Liver (tissue), 3 donors: ENCODE measurements at regions not wholly inside any gene's neighbourhood (a gene's known extent, or its start where the extent isn't known, plus 50 kb on each side); places are given as distances from the start of the nearest gene placed in this dataset.

ENCODE experiments used
- CTCF ChIP-seq: fragments of 150-350 bp; IDR thresholded peaks from 2 replicates; pipeline ENCODE4 v1.5.1; 2017; ENCODE audit warnings: improper control_type of control experiment, low read depth, low read length; ENCODE audit not compliant: missing input control
- EGR1 ChIP-seq, 2 donors: IDR thresholded peaks; 2 replicates each; pipeline ENCODE4 v1.6.1; 2016 to 2018; ENCODE audit warnings: antibody characterized with exemption in 2 of 2, low read depth in 2 of 2
- FOXA1 ChIP-seq: IDR thresholded peaks from 2 replicates; pipeline ENCODE4 v1.6.1; 2016; ENCODE audit warnings: antibody characterized with exemption
- JUND ChIP-seq, 2 donors: IDR thresholded peaks; 2 replicates each; pipeline ENCODE4 v1.6.1; 2016; ENCODE audit warnings: antibody characterized with exemption in 2 of 2
- NR2F2 ChIP-seq: IDR thresholded peaks from 2 replicates; pipeline ENCODE4 v1.6.1; 2016; ENCODE audit warnings: antibody characterized with exemption
- RXRA ChIP-seq, 2 donors: IDR thresholded peaks; 2 replicates each; pipeline ENCODE4 v1.6.1; 2017 to 2018; ENCODE audit warnings: antibody characterized with exemption in 2 of 2, mild to moderate bottlenecking in 1 of 2
- SP1 ChIP-seq: IDR thresholded peaks from 2 replicates; pipeline ENCODE4 v1.6.1; 2018; ENCODE audit warnings: antibody characterized with exemption, mild to moderate bottlenecking
- TAF1 ChIP-seq: conservative IDR thresholded peaks from 2 replicates; pipeline ENCODE4 v1.6.1; 2016; ENCODE audit warnings: antibody characterized with exemption, mild to moderate bottlenecking
- YY1 ChIP-seq: IDR thresholded peaks from 2 replicates; pipeline ENCODE4 v1.6.1; 2016; ENCODE audit warnings: antibody characterized with exemption, mild to moderate bottlenecking
- TF ChIP-seq, protein P1 (sequence below): IDR thresholded peaks from 2 replicates; pipeline ENCODE4 v1.6.1; 2016; ENCODE audit warnings: antibody characterized with exemption
- TF ChIP-seq, protein P2 (sequence below): IDR thresholded peaks from 2 replicates; pipeline ENCODE4 v1.6.1; 2016; ENCODE audit warnings: antibody characterized with exemption, mild to moderate bottlenecking
- TF ChIP-seq, protein P3 (sequence below): IDR thresholded peaks from 2 replicates; pipeline ENCODE4 v1.6.1; 2016; ENCODE audit warnings: antibody characterized with exemption
- donor health status: healthy.
- donor health status: healthy.

- TF ChIP-seq FOXA1: no peak
- TF ChIP-seq CTCF: peak; percentile 77
- TF ChIP-seq EGR1 (IDR thresholded peaks at IDR 0.05; ENCODE audit: low read depth in 2 of 2): no peak
- TF ChIP-seq, protein P1, sequence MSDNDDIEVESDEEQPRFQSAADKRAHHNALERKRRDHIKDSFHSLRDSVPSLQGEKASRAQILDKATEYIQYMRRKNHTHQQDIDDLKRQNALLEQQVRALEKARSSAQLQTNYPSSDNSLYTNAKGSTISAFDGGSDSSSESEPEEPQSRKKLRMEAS: no peak
- TF ChIP-seq TAF1: no peak
- TF ChIP-seq NR2F2: no peak
- TF ChIP-seq, protein P2, sequence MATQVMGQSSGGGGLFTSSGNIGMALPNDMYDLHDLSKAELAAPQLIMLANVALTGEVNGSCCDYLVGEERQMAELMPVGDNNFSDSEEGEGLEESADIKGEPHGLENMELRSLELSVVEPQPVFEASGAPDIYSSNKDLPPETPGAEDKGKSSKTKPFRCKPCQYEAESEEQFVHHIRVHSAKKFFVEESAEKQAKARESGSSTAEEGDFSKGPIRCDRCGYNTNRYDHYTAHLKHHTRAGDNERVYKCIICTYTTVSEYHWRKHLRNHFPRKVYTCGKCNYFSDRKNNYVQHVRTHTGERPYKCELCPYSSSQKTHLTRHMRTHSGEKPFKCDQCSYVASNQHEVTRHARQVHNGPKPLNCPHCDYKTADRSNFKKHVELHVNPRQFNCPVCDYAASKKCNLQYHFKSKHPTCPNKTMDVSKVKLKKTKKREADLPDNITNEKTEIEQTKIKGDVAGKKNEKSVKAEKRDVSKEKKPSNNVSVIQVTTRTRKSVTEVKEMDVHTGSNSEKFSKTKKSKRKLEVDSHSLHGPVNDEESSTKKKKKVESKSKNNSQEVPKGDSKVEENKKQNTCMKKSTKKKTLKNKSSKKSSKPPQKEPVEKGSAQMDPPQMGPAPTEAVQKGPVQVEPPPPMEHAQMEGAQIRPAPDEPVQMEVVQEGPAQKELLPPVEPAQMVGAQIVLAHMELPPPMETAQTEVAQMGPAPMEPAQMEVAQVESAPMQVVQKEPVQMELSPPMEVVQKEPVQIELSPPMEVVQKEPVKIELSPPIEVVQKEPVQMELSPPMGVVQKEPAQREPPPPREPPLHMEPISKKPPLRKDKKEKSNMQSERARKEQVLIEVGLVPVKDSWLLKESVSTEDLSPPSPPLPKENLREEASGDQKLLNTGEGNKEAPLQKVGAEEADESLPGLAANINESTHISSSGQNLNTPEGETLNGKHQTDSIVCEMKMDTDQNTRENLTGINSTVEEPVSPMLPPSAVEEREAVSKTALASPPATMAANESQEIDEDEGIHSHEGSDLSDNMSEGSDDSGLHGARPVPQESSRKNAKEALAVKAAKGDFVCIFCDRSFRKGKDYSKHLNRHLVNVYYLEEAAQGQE: no peak
- no peak for TF ChIP-seq RXRA (IDR thresholded peaks at IDR 0.05)
- no peak for TF ChIP-seq SP1
- no peak for TF ChIP-seq JUND (IDR thresholded peaks at IDR 0.05)
- no peak for TF ChIP-seq YY1
- TF ChIP-seq, protein P3, sequence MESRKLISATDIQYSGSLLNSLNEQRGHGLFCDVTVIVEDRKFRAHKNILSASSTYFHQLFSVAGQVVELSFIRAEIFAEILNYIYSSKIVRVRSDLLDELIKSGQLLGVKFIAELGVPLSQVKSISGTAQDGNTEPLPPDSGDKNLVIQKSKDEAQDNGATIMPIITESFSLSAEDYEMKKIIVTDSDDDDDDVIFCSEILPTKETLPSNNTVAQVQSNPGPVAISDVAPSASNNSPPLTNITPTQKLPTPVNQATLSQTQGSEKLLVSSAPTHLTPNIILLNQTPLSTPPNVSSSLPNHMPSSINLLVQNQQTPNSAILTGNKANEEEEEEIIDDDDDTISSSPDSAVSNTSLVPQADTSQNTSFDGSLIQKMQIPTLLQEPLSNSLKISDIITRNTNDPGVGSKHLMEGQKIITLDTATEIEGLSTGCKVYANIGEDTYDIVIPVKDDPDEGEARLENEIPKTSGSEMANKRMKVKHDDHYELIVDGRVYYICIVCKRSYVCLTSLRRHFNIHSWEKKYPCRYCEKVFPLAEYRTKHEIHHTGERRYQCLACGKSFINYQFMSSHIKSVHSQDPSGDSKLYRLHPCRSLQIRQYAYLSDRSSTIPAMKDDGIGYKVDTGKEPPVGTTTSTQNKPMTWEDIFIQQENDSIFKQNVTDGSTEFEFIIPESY: no peak
Measured at GRCh38 chr10:80699602-80700039, 161.9 kb downstream of the SH2D4B start.
